Stimulated activated CD4-positive, alpha-beta T cell treated with anti-CD3 and anti-CD28 coated beads, Interleukin-4, amount 100 ng/mL, for 48 hours (primary cell): ENCODE measurements at regions not wholly inside any gene's neighbourhood (a gene's known extent, or its start where the extent isn't known, plus 50 kb on each side); places are given as distances from the start of the nearest gene placed in this dataset.

Experiments used
- DNase-seq, 2 donors: peaks; one replicate each; pipeline ENCODE4 v3.0.0-alpha.2; 2020; ENCODE audit warnings: low read depth in 2 of 2

DNA sequence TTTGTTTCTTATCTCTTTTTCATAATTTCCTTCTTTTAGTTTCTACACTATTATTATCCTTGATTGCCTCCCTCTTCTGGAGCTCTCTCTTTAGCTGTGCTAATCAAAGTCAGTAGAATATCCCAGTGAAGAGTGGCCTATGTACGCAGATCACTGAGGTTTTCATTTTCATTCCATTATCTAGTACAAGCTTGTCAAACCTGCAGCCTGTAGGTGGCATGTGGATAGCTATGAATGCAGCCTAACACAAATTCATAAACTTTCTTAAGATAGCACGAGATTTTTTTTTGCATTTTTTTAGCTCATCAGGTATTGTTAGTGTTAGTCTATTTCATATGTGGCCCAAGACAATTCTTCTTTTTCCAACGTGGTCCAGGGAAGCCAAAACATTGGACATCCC, 825.7 kb upstream of the MAP3K7 start:
- no peak for DNase-seq

DNA sequence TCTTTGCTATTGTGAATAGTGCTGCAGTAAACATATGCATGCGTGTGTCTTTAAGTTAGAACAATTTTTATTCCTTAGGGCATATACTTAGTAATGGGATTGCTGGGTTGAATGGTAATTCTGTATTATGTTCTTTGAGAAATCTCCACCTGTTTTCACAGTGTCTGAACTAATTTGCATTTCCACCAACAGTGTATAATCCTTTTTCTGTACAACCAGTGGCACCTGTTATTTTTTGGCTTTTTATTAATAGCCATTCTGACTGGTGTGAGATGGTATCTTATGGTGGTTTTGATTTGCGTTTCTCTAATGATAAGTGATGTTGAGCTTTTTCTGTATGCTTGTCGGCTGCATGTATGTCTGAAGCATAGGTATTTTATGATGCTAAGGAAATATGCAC, 820.8 kb upstream of the MAP3K7 start:
- DNase-seq, result no peak

DNA sequence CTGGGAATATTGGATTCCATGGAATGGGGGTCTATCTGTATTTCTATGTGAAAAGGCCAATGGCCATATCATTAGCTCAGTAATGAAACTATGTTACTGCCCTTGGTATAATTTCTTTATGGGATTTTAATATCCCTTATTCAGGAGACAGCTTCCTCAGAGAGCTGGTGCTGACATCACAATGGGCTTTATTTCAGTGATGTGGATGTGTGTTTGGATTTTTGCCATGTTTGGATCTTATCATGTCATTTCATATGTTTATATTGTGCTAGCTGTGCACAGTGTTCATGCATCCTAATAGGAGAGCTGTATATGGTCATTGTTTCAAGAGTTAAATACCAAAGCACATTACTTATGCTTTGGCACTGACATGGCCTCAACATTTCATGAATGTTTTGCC, 806.1 kb upstream of the MAP3K7 start:
- DNase-seq, result no peak

DNA sequence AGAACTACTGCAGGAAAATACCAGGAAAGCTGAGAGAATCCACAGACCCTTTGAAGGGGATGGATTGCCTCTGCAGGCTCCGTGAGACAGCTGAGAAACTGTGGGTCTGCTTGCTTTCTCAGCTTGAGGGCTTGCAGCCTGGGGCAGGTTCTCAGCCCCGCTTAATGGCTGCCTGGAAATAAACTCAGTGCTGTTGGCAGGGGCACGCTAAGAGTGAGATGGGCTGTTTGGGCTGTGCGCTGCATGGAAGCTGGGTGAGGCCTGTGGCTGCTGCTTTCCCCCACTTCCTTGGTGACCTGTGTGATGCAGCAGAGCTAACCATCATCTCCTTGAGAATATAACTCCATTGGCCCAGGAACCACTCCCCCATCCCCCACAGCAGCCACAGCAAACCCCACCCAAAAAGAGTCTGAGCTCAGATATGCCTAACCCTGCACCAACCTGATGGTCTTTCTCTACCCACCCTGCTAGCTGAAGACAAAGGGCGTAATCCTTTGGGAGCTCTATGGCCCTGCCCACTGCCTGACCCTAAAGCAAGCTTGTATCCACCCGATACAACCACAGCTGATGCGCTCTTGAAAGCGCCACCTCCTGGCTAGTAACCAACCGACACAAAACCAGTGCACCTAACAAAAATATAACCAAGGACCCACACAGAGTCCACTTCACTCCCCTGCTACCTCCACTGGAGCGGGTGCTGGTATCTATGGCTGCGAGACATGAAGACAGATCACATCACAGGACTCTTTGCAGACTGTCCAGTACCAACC, 800.6 kb upstream of the MAP3K7 start:
- DNase-seq, result no peak

DNA sequence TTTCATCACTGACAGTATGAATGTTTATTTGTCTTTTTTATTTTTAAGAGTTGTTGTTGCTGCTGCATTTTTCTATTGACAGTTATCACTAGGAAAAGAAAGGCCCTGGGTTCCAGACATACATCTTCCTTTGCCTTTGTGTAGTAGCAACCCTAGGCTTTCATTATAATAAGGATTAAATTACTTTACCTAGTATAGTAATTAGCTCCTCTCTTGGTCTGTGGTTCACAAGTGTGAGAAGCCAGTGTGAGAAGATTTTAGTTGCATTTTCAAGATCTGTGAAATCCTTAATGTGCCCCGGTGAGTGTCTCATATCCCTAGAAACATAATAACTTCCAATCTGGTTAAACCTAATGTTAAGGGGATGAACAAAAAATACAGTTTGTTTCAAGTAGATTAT, 799.3 kb upstream of the MAP3K7 start:
- no peak for DNase-seq

DNA sequence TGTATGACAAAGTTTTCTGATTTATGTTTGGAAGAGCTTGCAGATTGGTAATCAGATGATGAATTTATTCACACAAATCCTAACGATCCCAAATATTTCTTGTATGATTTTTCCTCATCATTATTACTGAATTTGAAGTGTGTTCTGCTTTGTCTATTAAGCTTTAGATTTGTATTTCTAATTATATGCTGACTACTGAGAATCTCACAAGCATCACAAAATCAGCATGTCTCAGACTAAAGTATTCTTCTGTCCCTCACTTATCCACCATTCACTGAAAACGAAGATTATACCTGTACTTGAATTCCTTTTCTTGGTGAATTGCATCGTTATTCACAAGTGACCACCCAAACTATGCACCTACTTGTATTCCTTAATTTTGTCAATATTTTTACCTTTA, 796.3 kb upstream of the MAP3K7 start:
- no peak for DNase-seq

DNA sequence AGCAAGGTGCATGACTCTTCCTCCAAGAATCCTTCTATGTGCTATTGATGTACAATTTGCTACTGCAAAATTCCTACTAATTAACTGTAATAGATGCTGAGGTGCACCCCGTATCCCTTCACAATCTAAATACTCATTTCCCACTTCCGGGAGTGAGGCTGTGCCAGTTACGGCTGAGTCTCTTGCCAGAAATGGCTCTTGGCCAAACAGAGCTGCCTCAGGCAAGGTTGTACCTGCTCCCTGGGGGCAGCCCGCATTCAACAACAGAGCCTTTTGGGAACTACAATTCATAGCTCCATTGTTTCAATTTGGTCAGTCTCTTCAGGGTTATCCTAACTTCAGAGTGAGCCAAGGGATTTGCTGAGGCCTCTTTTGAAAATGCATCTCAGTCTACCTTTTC, 789.8 kb upstream of the MAP3K7 start:
- DNase-seq, result no peak

DNA sequence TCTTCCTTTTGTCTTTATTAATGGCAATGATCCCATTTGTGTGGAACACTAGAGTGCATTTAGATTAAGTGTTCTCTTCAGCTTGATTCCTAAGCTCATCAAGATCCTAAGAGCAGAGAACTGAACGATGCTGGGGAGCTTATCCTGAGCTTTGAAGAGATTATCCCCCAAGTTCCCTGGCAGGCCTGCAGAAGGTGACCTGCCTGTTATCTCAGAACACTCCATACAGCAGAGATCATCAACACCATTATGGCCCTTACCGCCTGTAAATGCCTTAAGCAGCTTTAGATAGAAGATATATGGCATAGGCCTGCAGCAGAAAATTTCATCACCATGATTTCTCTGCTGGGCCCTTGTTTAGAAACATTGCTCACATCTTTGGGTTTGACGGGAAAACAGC, 779.9 kb upstream of the MAP3K7 start:
- DNase-seq, result no peak

DNA sequence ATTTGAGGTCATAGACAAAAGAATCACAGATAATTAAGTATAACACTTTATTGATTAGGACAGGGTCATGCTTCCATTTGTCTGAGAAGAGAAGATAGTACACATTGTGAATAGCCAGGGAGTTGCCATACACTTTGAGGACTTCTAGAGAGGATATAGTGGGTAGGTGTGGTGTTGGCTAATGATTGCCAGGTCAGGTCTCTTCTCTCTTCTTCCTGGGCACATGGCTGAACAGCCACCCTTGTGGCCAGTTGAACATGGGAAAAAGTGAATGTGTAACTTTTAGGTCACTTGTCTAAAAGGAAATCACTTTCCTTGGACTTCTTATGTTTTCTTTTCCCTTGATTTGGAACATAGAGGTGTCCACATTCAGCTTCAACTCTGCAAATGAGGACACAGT, 772.1 kb upstream of the MAP3K7 start:
- DNase-seq, result no peak

DNA sequence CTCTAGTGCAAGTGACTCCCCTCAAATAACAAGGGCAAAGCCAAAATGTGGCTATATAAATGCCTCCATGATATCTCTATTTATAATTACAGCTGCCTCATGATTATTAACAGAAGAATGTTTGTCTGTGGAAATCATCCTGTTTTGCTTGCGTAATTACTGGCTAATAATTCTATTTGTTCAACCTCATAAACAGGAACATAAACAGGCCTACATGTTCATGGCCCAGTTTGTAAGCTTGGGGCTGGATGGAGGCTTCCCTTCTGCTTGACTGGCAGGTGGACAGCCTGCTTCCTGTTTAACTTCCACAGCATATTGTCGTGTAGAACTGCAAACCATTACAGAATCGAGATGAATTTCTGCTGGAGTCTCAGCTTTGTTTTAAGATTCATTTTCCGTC, 766.0 kb upstream of the MAP3K7 start:
- no peak for DNase-seq

DNA sequence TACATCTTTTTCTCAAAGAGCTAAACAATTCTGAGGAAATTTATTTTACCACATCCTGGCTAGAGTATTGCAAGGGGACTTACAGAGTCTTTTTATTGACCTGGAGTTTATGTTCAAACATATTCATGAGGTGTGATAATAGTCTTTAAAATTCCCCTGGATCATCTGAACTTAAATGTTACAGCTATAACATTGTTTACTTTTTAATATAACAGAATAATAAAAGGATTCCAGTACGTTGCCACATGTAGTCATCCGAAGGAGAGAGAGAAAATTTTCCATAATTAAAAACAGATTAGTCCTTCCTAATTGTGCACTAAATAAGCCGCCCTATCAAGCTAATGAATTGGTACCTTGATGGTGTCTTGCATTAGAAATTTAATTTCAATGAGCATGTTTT, 765.4 kb upstream of the MAP3K7 start:
- no peak for DNase-seq

DNA sequence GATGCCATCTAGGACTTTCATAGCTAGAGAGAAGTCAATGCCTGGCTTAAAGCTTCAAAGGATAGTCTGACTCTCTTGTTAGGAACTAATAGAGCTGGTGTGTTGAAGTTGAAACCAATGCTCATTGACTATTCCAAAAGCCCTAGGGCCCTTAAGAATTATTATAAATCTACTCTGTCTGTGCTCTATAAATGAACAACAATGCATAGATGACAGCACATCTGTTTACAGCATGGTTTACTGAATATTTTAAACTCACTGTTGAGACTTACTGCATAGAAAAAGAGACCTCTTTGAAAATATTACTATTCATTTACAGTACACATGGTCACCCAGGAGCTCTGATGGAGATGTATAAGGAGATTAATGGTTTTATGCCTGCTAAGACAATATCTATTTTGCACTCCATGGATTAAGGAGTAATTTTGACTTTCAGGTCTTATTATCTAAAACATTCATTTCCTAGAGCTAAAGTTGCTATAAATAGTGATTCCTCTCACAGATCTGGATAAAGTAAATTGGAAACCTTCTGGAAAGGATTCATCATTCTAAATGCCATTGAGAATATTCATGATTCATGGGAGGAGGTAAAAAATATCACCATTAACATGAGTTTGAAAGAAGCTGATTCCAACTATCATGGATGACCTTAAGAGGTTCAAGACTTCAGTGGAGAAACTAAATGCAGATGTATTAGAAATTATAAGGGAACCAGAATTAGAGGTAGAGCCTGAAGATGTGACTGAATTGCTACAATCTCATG, 763.5 kb upstream of the MAP3K7 start:
- no peak for DNase-seq

DNA sequence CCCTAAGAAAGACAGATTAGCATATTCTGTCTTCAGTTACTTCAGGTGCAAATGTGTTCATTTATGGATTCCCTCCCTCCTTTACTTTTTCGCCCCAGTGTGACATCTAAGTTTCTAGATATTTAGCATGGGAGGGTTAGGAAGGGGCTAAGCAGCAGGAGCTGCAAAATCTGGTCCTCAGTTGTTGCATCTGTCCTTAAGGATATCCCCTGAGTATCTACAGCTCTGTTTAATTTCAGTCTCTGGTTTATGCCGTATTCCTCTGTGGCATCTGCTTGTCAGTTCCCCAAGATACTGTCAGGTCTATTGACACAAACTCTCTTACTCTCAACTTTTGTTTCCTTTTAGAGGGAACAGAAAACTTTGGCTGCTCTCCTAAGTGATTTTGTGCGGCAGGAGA, 754.6 kb upstream of the MAP3K7 start:
- no peak for DNase-seq

DNA sequence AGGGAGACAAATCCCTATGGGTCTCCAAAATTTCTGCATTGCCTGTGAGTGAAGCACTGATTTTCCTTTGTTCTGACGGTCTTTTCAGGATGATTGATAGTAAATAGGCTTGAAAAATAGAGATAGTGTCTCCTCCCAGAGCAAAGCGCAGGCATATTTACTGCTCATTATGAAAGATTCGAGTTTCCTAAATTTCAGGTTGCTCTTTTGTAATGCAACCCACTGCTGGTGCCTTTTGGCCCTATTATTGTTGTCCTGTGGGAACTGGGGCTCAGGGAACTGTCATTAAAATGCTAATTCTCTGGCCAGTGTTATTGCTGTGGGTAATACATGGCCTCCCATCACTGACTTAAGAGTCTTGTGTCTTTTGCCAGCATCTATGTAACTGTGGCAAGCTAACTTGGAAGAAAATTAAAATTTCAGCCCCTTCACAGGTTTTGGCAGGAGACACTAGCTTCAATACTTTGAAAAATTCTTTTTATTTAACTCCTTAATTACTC, 754.1 kb upstream of the MAP3K7 start:
- DNase-seq, result no peak

DNA sequence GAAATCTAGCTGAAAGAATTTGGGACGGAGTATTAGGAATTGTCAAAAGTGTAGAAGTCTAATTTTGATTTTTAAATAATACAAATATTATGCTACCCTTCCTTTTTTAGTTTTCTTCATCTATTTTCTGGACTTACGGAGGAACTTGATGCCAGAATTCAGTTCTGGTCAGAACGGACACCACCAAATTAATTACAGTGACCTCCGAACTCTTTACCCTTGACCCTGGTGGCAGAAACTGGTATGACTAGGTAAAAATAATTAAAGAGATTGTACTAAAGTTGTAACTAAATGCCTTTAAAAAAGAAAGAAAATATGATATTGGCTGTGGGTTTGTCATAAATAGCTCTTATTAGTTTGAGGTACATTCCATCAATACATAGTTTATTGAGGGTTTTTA, 751.1 kb upstream of the MAP3K7 start:
- DNase-seq, result no peak

DNA sequence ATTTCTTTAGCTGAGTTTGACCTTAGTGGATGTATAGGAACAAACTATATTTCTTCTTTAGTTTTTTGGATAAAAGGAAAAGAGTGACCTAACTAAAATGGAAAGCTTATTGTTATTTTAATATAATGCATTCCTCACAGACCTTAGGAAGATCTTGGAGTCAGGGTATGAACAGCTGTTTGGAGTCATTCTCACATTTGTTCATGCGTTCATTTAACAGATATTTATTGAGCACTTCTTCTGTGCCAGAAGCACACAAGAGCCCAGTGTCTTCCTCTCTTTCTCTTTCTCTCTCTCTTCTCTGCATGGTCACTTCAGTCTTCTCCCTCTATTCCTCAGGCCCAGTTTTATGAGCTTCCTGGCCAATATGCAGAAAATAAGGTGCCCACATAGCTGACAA, 744.0 kb upstream of the MAP3K7 start:
- DNase-seq, result no peak

DNA sequence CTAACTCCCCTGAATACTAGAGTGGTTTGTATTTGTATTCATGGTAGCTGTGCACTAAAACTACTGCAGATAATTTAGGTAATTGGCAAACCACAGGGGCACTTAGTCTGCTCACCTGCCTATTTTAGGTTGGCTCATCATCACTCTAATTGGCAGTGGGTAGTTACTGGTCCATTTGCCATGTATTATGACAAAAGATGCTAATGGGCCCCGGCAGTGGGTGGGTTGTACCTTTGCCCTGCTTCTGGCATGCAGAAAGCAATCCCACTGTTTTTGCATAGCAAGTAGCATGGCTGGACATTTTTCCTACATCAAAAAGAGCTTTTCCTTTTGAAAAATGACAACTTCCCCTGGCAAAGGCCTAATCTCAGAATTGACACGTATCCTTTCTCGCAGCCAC, 741.4 kb upstream of the MAP3K7 start:
- no peak for DNase-seq

DNA sequence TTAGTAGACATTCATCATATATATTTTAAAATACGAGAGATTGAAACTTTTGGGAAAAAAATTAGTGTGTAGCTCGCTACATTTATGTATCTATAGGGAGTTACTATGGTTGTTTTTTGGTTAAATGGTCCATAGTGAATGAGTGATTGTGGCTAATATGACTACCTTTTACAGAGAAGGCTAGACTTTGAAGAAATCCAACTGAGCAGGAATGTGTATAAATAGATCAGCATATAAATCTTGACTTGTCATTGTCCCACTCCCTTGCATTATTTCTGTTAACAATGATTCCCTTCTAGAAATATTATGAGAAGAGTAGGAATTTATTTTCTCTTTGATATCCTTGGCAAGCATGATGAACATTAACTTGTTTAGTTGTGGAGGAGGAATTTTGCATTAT, 737.8 kb upstream of the MAP3K7 start:
- DNase-seq, result no peak

DNA sequence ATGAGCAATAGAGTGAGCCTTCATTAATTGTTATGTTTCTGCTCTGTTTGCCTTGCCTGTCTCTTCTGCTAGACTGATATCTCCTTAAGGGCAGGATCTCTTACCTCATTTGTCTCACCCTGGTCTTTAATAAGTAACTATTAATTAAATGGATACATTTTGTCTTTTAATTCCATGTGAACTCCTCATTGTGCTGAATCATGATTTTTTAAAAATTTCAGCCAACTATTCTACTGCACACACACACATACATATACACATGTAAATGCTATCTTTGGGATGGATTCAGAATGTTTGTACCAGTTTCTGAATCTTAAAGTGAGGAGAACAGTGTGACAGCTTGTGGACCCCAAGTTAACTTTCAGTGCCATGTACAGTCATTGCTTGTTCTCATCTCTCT, 731.1 kb upstream of the MAP3K7 start:
- no peak for DNase-seq

DNA sequence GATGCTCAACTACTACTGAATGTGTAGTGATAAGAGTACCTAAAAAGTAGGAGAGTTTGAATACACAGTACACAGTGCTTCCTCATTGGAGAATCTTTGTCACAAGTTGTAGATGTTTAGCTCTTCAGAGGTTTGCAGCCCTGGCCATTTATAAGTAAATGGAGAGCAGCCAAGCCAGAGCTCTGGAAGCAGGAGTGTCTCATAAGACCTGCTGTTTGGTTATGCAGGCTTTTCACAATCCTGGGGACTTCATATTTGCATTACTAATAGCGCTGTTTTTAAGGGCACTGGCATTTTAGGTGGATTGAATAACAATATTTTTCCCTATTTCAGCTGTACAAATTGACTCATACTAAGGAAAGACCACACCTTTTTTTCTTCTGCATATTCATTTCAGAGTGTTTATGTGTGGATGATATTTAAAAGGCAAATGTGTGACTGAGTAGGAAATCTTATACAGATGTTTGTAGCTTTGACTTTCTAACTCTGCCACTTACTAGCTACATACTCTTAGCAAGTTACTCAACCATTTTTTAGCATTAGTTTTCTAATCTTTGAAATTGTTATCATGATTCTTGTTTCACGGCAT, 730.5 kb upstream of the MAP3K7 start:
- no peak for DNase-seq

DNA sequence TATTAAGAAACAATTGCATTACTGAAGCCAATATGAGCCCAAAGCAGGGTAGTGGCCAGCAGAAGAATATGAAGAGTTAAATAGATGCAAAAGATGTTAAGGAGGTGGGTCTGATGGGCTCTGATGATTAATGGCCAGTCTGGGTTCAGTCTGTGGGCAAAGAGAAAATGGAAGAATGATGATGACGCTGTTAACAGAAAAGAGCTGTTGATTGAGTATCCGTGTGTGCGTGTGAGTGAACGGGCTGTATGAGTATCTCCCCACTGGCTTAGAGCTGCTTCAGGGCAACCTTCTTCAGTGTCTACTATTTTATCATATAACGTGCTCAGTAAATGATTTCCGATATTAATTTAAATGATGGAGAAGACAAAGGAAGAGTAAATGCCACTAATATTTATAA, 723.3 kb upstream of the MAP3K7 start:
- DNase-seq, result no peak

DNA sequence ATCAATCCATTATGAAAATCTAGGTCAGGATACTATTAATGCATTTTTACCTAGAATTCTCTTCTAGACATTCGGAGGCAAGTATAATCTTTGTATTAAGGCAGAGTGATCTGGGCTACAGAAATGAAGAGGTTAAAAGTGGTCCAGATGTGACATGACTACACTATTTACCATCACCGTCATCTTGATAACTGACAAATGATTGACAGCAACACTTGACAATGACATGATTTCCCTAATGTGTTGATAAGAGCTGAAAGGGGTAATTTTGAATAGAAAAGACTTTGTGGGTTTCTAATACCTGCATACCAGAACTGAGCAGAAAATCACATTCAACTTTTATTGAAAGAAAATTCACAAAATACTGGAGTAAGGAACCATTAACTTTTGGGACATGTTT, 718.9 kb upstream of the MAP3K7 start:
- DNase-seq, result no peak

DNA sequence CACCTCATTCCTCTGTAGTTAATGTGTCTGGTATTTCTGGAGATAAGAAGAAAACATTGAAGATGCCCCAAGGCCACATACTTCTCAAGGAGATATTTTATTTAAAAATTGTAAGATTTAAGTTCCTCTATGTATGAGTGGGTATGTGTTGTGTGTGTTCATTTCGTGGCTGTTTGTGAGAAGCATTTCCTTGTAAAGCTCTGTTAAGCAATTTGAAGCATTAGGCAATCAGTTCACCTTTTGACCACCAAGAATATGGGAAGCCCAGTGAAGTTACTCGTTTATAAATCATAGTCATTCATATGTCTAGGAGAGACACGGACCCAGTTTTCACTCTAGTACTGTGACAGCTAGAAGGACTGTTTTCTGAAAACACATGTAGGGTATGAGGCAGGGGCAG, 717.6 kb upstream of the MAP3K7 start:
- no peak for DNase-seq
